ENCODE measurements at regions not wholly inside any gene's neighbourhood (a gene's known extent, or its start where the extent isn't known, plus 50 kb on each side); places are given as distances from the start of the nearest gene placed in this dataset.

DNA sequence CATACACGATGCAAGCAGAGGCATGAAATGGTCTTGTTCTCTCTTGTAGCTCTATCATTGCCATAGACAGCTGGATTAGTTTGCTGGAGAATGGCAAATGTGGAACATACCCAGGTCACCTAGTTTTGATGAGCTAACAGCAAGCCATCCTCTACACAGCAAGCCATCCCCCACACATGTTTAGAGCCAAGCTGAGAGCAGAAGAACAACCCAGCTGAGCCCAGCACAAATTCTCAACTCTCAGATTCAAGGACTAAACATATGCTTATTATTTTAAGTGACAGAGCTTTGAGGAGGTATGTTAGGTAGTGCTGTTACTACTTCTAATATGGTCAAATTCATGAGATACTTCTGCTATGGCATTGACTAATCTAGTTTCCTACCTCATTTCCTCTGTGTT is 230.3 kb downstream of the OTOR start:
- no peaks in the 10 kb centered on the region for H3K79me2 ChIP-seq (ENCODE audit: control insufficient read depth, insufficient read depth, low read length, poor library complexity)
- H3K14ac ChIP-seq (ENCODE audit: low read length): no peak overlapping the region
- no peaks in the 10 kb centered on the region for H3K79me1 ChIP-seq (ENCODE audit: low read length)
- no peak for DNase-seq
- no CpG with 5 or more reads among the region's 1 CpG for WGBS (ENCODE audit: extremely low coverage, insufficient coverage, insufficient read length)
- no peaks in the 10 kb centered on the region for H3K36me3 ChIP-seq (ENCODE audit: control insufficient read depth in 1 of 2, insufficient read depth in 2 of 2, low read length in 2 of 2)
- H4K91ac ChIP-seq (ENCODE audit: low read depth, low read length): no peak overlapping the region
- no peak overlapping the region for H4K8ac ChIP-seq (ENCODE audit: low read depth, low read length)
- no peak overlapping the region for H3K18ac ChIP-seq (ENCODE audit: low read length)
- H3K4me3 ChIP-seq (ENCODE audit: low read depth, low read length): no peak overlapping the region
- H3K27me3 ChIP-seq (ENCODE audit: insufficient read depth, low read length): no peaks in the 10 kb centered on the region
- H2BK120ac ChIP-seq (ENCODE audit: insufficient read depth, low read length, poor library complexity): no peak overlapping the region
- no peak overlapping the region for H2BK12ac ChIP-seq (ENCODE audit: low read length)
- peaks cover 2% of the 10 kb centered on the region for H3K9me3 ChIP-seq (ENCODE audit: insufficient read depth, low read depth, low read length)
- H3K4ac ChIP-seq (ENCODE audit: low read depth, low read length): no peak overlapping the region
- H2AFZ ChIP-seq (ENCODE audit: insufficient read depth, low read length, poor library complexity): no peak overlapping the region
- no peak overlapping the region for H2BK5ac ChIP-seq (ENCODE audit: low read depth, low read length, poor library complexity)
- no peak overlapping the region for H4K12ac ChIP-seq (ENCODE audit: low read depth, low read length)
- H2AK5ac ChIP-seq (ENCODE audit: low read length): no peak overlapping the region
- no peak overlapping the region for H3K9ac ChIP-seq (ENCODE audit: low read length)
- H3K27ac ChIP-seq (ENCODE audit: low read depth, low read length): no peak overlapping the region
- H3K4me1 ChIP-seq (ENCODE audit: control insufficient read depth in 1 of 2, insufficient read depth in 2 of 2, low read length in 2 of 2): no peaks in the 10 kb centered on the region
- H3K23ac ChIP-seq (ENCODE audit: low read length): no peak overlapping the region
- H3K4me2 ChIP-seq (ENCODE audit: low read length): no peak overlapping the region

DNA sequence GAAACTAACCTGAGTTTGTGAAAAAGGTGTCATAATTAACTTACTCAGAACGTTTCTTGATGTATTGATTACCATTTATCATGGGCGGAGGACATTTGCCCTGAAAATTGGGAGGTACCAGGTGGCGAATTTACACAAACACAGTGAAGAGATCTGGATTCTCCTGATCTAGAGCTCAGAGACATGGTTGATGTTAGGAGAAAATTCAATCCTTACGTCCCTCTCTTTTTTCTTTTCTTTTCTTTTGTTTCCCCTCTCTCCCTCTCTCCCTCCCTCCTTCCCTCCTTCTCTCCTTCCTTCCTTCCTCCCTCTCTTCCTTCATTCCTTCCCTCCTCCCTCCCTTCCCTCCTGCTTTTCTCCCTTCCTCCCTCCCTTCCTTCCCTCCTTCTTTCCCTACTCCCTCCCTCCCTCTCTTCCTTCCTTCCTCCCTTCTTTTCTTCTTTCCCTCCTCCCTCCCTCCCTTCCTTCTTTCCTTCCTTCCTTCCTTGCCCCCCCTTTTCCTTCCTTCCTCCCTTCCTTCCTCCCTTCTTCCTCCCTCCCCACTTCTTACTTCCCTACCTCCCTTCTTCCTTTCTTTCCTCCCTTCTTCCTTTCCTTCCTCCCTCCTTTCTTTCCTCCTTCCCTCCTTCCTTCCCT is 234.1 kb downstream of the OTOR start:
- Histone ChIP-seq H3K9me3 (ENCODE audit: insufficient read depth, low read depth, low read length) (no peaks in the 10 kb centered on the region), H3K36me3 (ENCODE audit: control insufficient read depth in 1 of 2, insufficient read depth in 2 of 2, low read length in 2 of 2) (no peaks in the 10 kb centered on the region), H3K27me3 (ENCODE audit: insufficient read depth, low read length) (no peaks in the 10 kb centered on the region), H4K91ac (ENCODE audit: low read depth, low read length) (no peak overlapping the region), H3K4ac (ENCODE audit: low read depth, low read length) (no peak overlapping the region), H3K14ac (ENCODE audit: low read length) (no peak overlapping the region), H2AK5ac (ENCODE audit: low read length) (no peak overlapping the region), H3K4me3 (ENCODE audit: low read depth, low read length) (no peak overlapping the region), H2BK5ac (ENCODE audit: low read depth, low read length, poor library complexity) (no peak overlapping the region), H4K8ac (ENCODE audit: low read depth, low read length) (no peak overlapping the region), H4K12ac (ENCODE audit: low read depth, low read length) (no peak overlapping the region), H3K79me1 (ENCODE audit: low read length) (no peaks in the 10 kb centered on the region), H3K79me2 (ENCODE audit: control insufficient read depth, insufficient read depth, low read length, poor library complexity) (no peaks in the 10 kb centered on the region), H3K23ac (ENCODE audit: low read length) (no peak overlapping the region), H2BK12ac (ENCODE audit: low read length) (no peak overlapping the region), H3K4me2 (ENCODE audit: low read length) (no peak overlapping the region), H3K9ac (ENCODE audit: low read length) (no peak overlapping the region), H3K18ac (ENCODE audit: low read length) (no peak overlapping the region), H3K4me1 (ENCODE audit: control insufficient read depth in 1 of 2, insufficient read depth in 2 of 2, low read length in 2 of 2) (no peaks in the 10 kb centered on the region), H2BK120ac (ENCODE audit: insufficient read depth, low read length, poor library complexity) (no peak overlapping the region), H2AFZ (ENCODE audit: insufficient read depth, low read length, poor library complexity) (no peak overlapping the region), H3K27ac (ENCODE audit: low read depth, low read length) (no peak overlapping the region)
- no peak for DNase-seq
- WGBS (ENCODE audit: extremely low coverage, insufficient coverage, insufficient read length): no CpG with 5 or more reads among the region's 4 CpGs

GRCh38 chr20:16984481-16984880 is 236.3 kb downstream of the OTOR start:
- H3K9ac ChIP-seq (ENCODE audit: low read length): no peak overlapping the region
- no peak overlapping the region for H4K12ac ChIP-seq (ENCODE audit: low read depth, low read length)
- no peak overlapping the region for H3K23ac ChIP-seq (ENCODE audit: low read length)
- H3K9me3 ChIP-seq (ENCODE audit: insufficient read depth, low read depth, low read length): no peaks in the 10 kb centered on the region
- H2AK5ac ChIP-seq (ENCODE audit: low read length): no peak overlapping the region
- no peak overlapping the region for H4K8ac ChIP-seq (ENCODE audit: low read depth, low read length)
- no peak overlapping the region for H2BK12ac ChIP-seq (ENCODE audit: low read length)
- no peak overlapping the region for H2BK5ac ChIP-seq (ENCODE audit: low read depth, low read length, poor library complexity)
- H3K18ac ChIP-seq (ENCODE audit: low read length): no peak overlapping the region
- H3K79me1 ChIP-seq (ENCODE audit: low read length): no peaks in the 10 kb centered on the region
- H3K4me1 ChIP-seq (ENCODE audit: control insufficient read depth in 1 of 2, insufficient read depth in 2 of 2, low read length in 2 of 2): no peaks in the 10 kb centered on the region
- no peak overlapping the region for H3K4ac ChIP-seq (ENCODE audit: low read depth, low read length)
- H4K91ac ChIP-seq (ENCODE audit: low read depth, low read length): no peak overlapping the region
- no peak overlapping the region for H3K14ac ChIP-seq (ENCODE audit: low read length)
- H3K27me3 ChIP-seq (ENCODE audit: insufficient read depth, low read length): no peaks in the 10 kb centered on the region
- no peaks in the 10 kb centered on the region for H3K79me2 ChIP-seq (ENCODE audit: control insufficient read depth, insufficient read depth, low read length, poor library complexity)
- DNase-seq: no peak
- H2AFZ ChIP-seq (ENCODE audit: insufficient read depth, low read length, poor library complexity): no peak overlapping the region
- no peak overlapping the region for H2BK120ac ChIP-seq (ENCODE audit: insufficient read depth, low read length, poor library complexity)
- no peaks in the 10 kb centered on the region for H3K36me3 ChIP-seq (ENCODE audit: control insufficient read depth in 1 of 2, insufficient read depth in 2 of 2, low read length in 2 of 2)
- no peak overlapping the region for H3K4me3 ChIP-seq (ENCODE audit: low read depth, low read length)
- H3K27ac ChIP-seq (ENCODE audit: low read depth, low read length): no peak overlapping the region
- H3K4me2 ChIP-seq (ENCODE audit: low read length): no peak overlapping the region

- Histone ChIP-seq H4K91ac (ENCODE audit: low read depth, low read length) (no peak overlapping the region), H2BK12ac (ENCODE audit: low read length) (no peak overlapping the region), H3K27ac (ENCODE audit: low read depth, low read length) (no peak overlapping the region), H3K23ac (ENCODE audit: low read length) (no peak overlapping the region), H3K14ac (ENCODE audit: low read length) (no peak overlapping the region), H3K4me1 (ENCODE audit: control insufficient read depth in 1 of 2, insufficient read depth in 2 of 2, low read length in 2 of 2) (no peaks in the 10 kb centered on the region), H3K18ac (ENCODE audit: low read length) (no peak overlapping the region), H2AK5ac (ENCODE audit: low read length) (no peak overlapping the region), H3K4ac (ENCODE audit: low read depth, low read length) (no peak overlapping the region), H3K79me1 (ENCODE audit: low read length) (no peaks in the 10 kb centered on the region), H2AFZ (ENCODE audit: insufficient read depth, low read length, poor library complexity) (no peak overlapping the region), H3K4me3 (ENCODE audit: low read depth, low read length) (no peak overlapping the region), H2BK5ac (ENCODE audit: low read depth, low read length, poor library complexity) (no peak overlapping the region), H3K4me2 (ENCODE audit: low read length) (no peak overlapping the region), H3K79me2 (ENCODE audit: control insufficient read depth, insufficient read depth, low read length, poor library complexity) (no peaks in the 10 kb centered on the region), H2BK120ac (ENCODE audit: insufficient read depth, low read length, poor library complexity) (no peak overlapping the region), H3K9me3 (ENCODE audit: insufficient read depth, low read depth, low read length) (no peaks in the 10 kb centered on the region), H4K8ac (ENCODE audit: low read depth, low read length) (no peak overlapping the region), H3K9ac (ENCODE audit: low read length) (no peak overlapping the region), H4K12ac (ENCODE audit: low read depth, low read length) (no peak overlapping the region), H3K27me3 (ENCODE audit: insufficient read depth, low read length) (no peaks in the 10 kb centered on the region), H3K36me3 (ENCODE audit: control insufficient read depth in 1 of 2, insufficient read depth in 2 of 2, low read length in 2 of 2) (no peaks in the 10 kb centered on the region)
- WGBS (ENCODE audit: extremely low coverage, insufficient coverage, insufficient read length): no CpG with 5 or more reads among the region's 7 CpGs
- DNase-seq: no peak
Measured at GRCh38 chr20:17003170-17003870, 223.5 kb upstream of the PCSK2 start.
